B cell (primary cell): ENCODE measurements at regions not wholly inside any gene's neighbourhood (a gene's known extent, or its start where the extent isn't known, plus 50 kb on each side); places are given as distances from the start of the nearest gene placed in this dataset.

ENCODE experiments used
- EZH2 ChIP-seq: IDR thresholded peaks from 2 replicates; pipeline ENCODE4 v1.6.1; 2012; ENCODE audit warnings: borderline replicate concordance, low read depth, mild to moderate bottlenecking, moderate library complexity, low read length; ENCODE audit not compliant: insufficient read depth, poor library complexity, severe bottlenecking
- TF ChIP-seq, protein P1 (sequence below): fragments of 200-600 bp; IDR thresholded peaks from one replicate; pipeline ENCODE4 v1.8.0; 2022; ENCODE audit warnings: antibody characterized with exemption, mild to moderate bottlenecking

DNA sequence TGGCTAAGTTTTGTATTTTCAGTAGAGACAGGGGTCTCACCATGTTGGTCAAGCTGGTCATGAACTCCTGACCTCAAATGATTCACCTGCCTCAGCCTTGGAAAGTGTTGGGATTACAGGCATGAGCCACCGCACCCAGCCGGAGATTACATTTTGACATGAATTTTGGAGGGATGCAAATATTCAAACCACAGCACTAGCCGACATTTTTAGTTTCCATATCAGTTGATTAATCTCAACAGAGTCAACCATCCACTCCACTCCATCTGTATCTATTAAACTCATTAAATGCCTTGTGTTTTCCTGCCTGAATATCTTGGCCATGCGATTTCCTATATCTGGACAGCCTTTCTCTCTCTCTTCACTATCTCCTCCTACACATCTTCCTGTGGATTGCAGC lies 64.1 kb upstream of the PDGFRA start:
- TF ChIP-seq, protein P1, sequence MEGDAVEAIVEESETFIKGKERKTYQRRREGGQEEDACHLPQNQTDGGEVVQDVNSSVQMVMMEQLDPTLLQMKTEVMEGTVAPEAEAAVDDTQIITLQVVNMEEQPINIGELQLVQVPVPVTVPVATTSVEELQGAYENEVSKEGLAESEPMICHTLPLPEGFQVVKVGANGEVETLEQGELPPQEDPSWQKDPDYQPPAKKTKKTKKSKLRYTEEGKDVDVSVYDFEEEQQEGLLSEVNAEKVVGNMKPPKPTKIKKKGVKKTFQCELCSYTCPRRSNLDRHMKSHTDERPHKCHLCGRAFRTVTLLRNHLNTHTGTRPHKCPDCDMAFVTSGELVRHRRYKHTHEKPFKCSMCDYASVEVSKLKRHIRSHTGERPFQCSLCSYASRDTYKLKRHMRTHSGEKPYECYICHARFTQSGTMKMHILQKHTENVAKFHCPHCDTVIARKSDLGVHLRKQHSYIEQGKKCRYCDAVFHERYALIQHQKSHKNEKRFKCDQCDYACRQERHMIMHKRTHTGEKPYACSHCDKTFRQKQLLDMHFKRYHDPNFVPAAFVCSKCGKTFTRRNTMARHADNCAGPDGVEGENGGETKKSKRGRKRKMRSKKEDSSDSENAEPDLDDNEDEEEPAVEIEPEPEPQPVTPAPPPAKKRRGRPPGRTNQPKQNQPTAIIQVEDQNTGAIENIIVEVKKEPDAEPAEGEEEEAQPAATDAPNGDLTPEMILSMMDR, result no peak
- no peak for TF ChIP-seq EZH2
